Smooth muscle cell (in vitro differentiated cells): ENCODE measurements at regions not wholly inside any gene's neighbourhood (a gene's known extent, or its start where the extent isn't known, plus 50 kb on each side); places are given as distances from the start of the nearest gene placed in this dataset.

Experiments used
- DNase-seq: peaks from one replicate; lab custom pipeline; 2025; ENCODE audit not compliant: unreplicated experiment; lab: John Stamatoyannopoulos, UW
- H2AFZ ChIP-seq: fragments of 200-600 bp; sonication (generic); 2 replicates; pipeline ENCODE4 v1.6.0; 2016; ENCODE audit warnings: antibody characterized with exemption, low read depth, mild to moderate bottlenecking
- H3F3A ChIP-seq: fragments of 200-600 bp; sonication (generic); 2 replicates; pipeline ENCODE4 v1.6.0; 2017; ENCODE audit warnings: antibody characterized with exemption, low read depth
- H3K27ac ChIP-seq: fragments of 200-600 bp; sonication (generic); 2 replicates; pipeline ENCODE4 v1.5.1; 2016; ENCODE audit warnings: low read depth, mild to moderate bottlenecking
- H3K27me3 ChIP-seq: fragments of 200-600 bp; sonication (generic); 2 replicates; pipeline ENCODE4 v1.6.1; 2016; ENCODE audit warnings: low read depth, mild to moderate bottlenecking
- H3K36me3 ChIP-seq: fragments of 200-600 bp; sonication (generic); 2 replicates; pipeline ENCODE4 v1.5.1; 2016; ENCODE audit warnings: low read depth
- H3K4me1 ChIP-seq: fragments of 200-600 bp; sonication (generic); 2 replicates; pipeline ENCODE4 v1.5.1; 2016; ENCODE audit warnings: low read depth
- H3K4me2 ChIP-seq: fragments of 200-600 bp; sonication (generic); 2 replicates; pipeline ENCODE4 v1.6.0; 2016; ENCODE audit warnings: mild to moderate bottlenecking
- H3K4me3 ChIP-seq: fragments of 200-600 bp; sonication (generic); 2 replicates; pipeline ENCODE4 v1.5.1; 2016; ENCODE audit warnings: mild to moderate bottlenecking
- H3K79me2 ChIP-seq: fragments of 200-600 bp; sonication (generic); 2 replicates; pipeline ENCODE4 v1.6.0; 2016; ENCODE audit warnings: low read depth, mild to moderate bottlenecking
- H3K9ac ChIP-seq: fragments of 200-600 bp; sonication (generic); 2 replicates; pipeline ENCODE4 v1.6.0; 2016; ENCODE audit warnings: low read depth
- H3K9me3 ChIP-seq: fragments of 200-600 bp; sonication (generic); replicated peaks from 2 replicates; pipeline ENCODE4 v1.5.1; 2016; ENCODE audit warnings: low read depth
- H4K20me1 ChIP-seq: fragments of 200-600 bp; sonication (generic); 2 replicates; pipeline ENCODE4 v1.6.0; 2016; ENCODE audit warnings: low read depth
- CTCF ChIP-seq: fragments of 200-600 bp; sonication (generic); IDR thresholded peaks from 2 replicates; pipeline ENCODE4 v1.5.1; 2017; ENCODE audit warnings: borderline replicate concordance, mild to moderate bottlenecking, antibody characterized with exemption; ENCODE audit not compliant: insufficient read depth, poor library complexity, severe bottlenecking
- WGBS: methylation state at CpG from one replicate; pipeline ENCODE4 v1.1.7; 2016; ENCODE audit warnings: low lambda C conversion rate; 5-methylcytosine and 5-hydroxymethylcytosine counted together

- WGBS = 89% methylated on average over 15 of the region's 15 CpGs
These were observed 315.5 kb upstream of the RBFOX1 start for GRCh38 chr16:7017006-7017662.

GRCh38 chr16:7014756-7015155, 317.9 kb upstream of the RBFOX1 start:
- Histone ChIP-seq H3K4me2 (no peak overlapping the region), H3K27ac (no peak overlapping the region), H3K4me3 (no peak overlapping the region), H3F3A (no peaks in the 10 kb centered on the region), H3K4me1 (no peaks in the 10 kb centered on the region), H2AFZ (no peak overlapping the region), H4K20me1 (no peaks in the 10 kb centered on the region), H3K9ac (no peak overlapping the region), H3K36me3 (no peaks in the 10 kb centered on the region), H3K27me3 (no peaks in the 10 kb centered on the region), H3K9me3 (no peaks in the 10 kb centered on the region), H3K79me2 (no peaks in the 10 kb centered on the region)
- no peak for TF ChIP-seq CTCF
- DNase-seq = no peak
- 78% methylated on average over 6 of the region's 6 CpGs for WGBS

More at GRCh38 chr16:7017006-7017662, 315.5 kb upstream of the RBFOX1 start:
- TF ChIP-seq CTCF = no peak
- no peaks in the 10 kb centered on the region for H3K36me3 ChIP-seq
- no peaks in the 10 kb centered on the region for H3K9me3 ChIP-seq
- no peaks in the 10 kb centered on the region for H4K20me1 ChIP-seq
- no peaks in the 10 kb centered on the region for H3K79me2 ChIP-seq
- no peak overlapping the region for H3K9ac ChIP-seq
- H2AFZ ChIP-seq = no peak overlapping the region
- no peaks in the 10 kb centered on the region for H3K27me3 ChIP-seq
- no peak overlapping the region for H3K27ac ChIP-seq
- no peak overlapping the region for H3K4me3 ChIP-seq
- H3F3A ChIP-seq = no peaks in the 10 kb centered on the region
- H3K4me1 ChIP-seq = no peaks in the 10 kb centered on the region
- H3K4me2 ChIP-seq = no peak overlapping the region
- DNase-seq = no peak

- Histone ChIP-seq H3K4me2 (no peak overlapping the region), H3K4me3 (no peak overlapping the region), H3K27me3 (no peaks in the 10 kb centered on the region), H2AFZ (no peak overlapping the region), H3K4me1 (no peaks in the 10 kb centered on the region), H3K79me2 (no peaks in the 10 kb centered on the region), H4K20me1 (no peaks in the 10 kb centered on the region), H3F3A (no peaks in the 10 kb centered on the region), H3K36me3 (no peaks in the 10 kb centered on the region), H3K9me3 (no peaks in the 10 kb centered on the region), H3K9ac (no peak overlapping the region), H3K27ac (no peak overlapping the region)
- TF ChIP-seq CTCF = no peak
- DNase-seq = no peak
- 58% methylated on average over 5 of the region's 5 CpGs for WGBS
These were observed 318.7 kb upstream of the RBFOX1 start for GRCh38 chr16:7013990-7014389.

GRCh38 chr16:7004266-7004665, 328.4 kb upstream of the RBFOX1 start:
- H3K9me3 ChIP-seq = no peaks in the 10 kb centered on the region
- no peak overlapping the region for H3K4me3 ChIP-seq
- no peak overlapping the region for H3K9ac ChIP-seq
- H4K20me1 ChIP-seq = no peaks in the 10 kb centered on the region
- no peak overlapping the region for H3K27ac ChIP-seq
- H2AFZ ChIP-seq = no peak overlapping the region
- no peaks in the 10 kb centered on the region for H3K36me3 ChIP-seq
- H3K4me2 ChIP-seq = no peak overlapping the region
- no peak for DNase-seq
- no peaks in the 10 kb centered on the region for H3F3A ChIP-seq
- H3K27me3 ChIP-seq = no peaks in the 10 kb centered on the region
- TF ChIP-seq CTCF = no peak
- WGBS = 82% methylated on average over 4 of the region's 4 CpGs
- no peaks in the 10 kb centered on the region for H3K79me2 ChIP-seq
- H3K4me1 ChIP-seq = no peaks in the 10 kb centered on the region
